ENCODE measurements at regions not wholly inside any gene's neighbourhood (a gene's known extent, or its start where the extent isn't known, plus 50 kb on each side); places are given as distances from the start of the nearest gene placed in this dataset.

DNA sequence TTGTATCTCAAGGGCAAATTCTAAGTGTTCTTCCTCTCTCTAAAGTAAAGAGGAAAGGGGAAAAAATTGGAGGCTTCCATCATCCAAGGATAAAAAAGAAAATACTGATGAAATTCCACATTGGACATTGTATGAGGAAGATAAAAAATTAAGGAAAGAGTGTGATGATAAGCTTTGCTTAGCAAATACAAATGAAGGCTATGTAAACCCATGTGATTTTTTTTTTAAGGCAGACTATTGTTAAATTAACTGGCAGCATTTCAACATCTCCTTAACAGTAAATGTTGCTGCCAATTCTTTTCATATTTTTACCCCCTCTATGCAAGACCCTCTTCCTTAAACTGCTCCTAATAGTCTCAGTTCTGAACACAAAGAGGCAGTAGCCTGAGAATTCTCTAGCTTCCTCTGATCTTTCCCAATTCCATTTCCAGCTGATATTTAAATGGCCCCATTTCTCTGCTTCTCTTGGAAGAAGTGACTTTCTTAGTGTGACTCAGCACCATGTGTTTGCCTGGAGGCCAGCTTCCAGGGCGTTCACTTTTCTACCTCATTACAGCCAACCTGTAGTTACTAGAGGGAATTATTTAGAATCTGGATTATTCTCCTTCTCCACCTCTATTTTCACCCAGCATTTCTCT, 159.7 kb downstream of the TLE1 start:
- H3K4me1 Mint-ChIP-seq: peaks cover 15 to 25% of the 10 kb centered on the region in 2 experiments
- H3K23ac ChIP-seq (ENCODE audit: insufficient read length, low read depth, low read length): no peak overlapping the region
- no peak overlapping the region for H2BK15ac ChIP-seq (ENCODE audit: low read depth, low read length)
- H3K14ac ChIP-seq (ENCODE audit: insufficient read depth, low read length): no peak overlapping the region
- H3K79me2 ChIP-seq (ENCODE audit: insufficient read depth, low read length): no peaks in the 10 kb centered on the region
- H3K9ac ChIP-seq (ENCODE audit: extremely low read depth, insufficient read length, low read length): no peak overlapping the region
- no peak overlapping the region for H4K8ac ChIP-seq (replicated peaks; ENCODE audit: insufficient read length, low read depth, low read length)
- no peaks in the 10 kb centered on the region for H3K9me3 Mint-ChIP-seq
- no peaks in the 10 kb centered on the region for H3K79me1 ChIP-seq (ENCODE audit: insufficient read depth, low read depth, low read length, poor library complexity, severe bottlenecking)
- H3K27me3 Mint-ChIP-seq (ENCODE audit: low read depth): no peaks in the 10 kb centered on the region
- H2BK120ac ChIP-seq (ENCODE audit: low read depth, low read length, poor library complexity, severe bottlenecking): no peak overlapping the region
- H3K4ac ChIP-seq (ENCODE audit: low read depth, low read length): no peak overlapping the region
- no peaks in the 10 kb centered on the region for H3K23me2 ChIP-seq (ENCODE audit: insufficient read length, low read depth, low read length, poor library complexity, severe bottlenecking)
- no peak overlapping the region for H4K5ac ChIP-seq (ENCODE audit: insufficient read length, low read depth, low read length)
- no peak overlapping the region for H2BK12ac ChIP-seq (ENCODE audit: insufficient read length, low read depth, low read length)
- TF ChIP-seq, protein P1, sequence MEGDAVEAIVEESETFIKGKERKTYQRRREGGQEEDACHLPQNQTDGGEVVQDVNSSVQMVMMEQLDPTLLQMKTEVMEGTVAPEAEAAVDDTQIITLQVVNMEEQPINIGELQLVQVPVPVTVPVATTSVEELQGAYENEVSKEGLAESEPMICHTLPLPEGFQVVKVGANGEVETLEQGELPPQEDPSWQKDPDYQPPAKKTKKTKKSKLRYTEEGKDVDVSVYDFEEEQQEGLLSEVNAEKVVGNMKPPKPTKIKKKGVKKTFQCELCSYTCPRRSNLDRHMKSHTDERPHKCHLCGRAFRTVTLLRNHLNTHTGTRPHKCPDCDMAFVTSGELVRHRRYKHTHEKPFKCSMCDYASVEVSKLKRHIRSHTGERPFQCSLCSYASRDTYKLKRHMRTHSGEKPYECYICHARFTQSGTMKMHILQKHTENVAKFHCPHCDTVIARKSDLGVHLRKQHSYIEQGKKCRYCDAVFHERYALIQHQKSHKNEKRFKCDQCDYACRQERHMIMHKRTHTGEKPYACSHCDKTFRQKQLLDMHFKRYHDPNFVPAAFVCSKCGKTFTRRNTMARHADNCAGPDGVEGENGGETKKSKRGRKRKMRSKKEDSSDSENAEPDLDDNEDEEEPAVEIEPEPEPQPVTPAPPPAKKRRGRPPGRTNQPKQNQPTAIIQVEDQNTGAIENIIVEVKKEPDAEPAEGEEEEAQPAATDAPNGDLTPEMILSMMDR (conservative IDR thresholded peaks at IDR 0.05): no peak
- no peak for DNase-seq
- H3K36me3 Mint-ChIP-seq (ENCODE audit: insufficient read depth in 1 of 3, low read depth in 3 of 3): no peaks in the 10 kb centered on the region
- H3K18ac ChIP-seq (ENCODE audit: insufficient read length, low read depth, low read length): no peak overlapping the region
- H2AK5ac ChIP-seq (ENCODE audit: insufficient read length, low read length): no peak overlapping the region
- no peak overlapping the region for H3T11ph ChIP-seq (ENCODE audit: low read length)
- H3K27ac ChIP-seq (ENCODE audit: insufficient read length, low read depth, low read length): no peak overlapping the region
- no peaks in the 10 kb centered on the region for H3K27me3 ChIP-seq (ENCODE audit: insufficient read depth, low read length)
- H2AFZ ChIP-seq (ENCODE audit: low read length): no peak overlapping the region
- H3K27ac Mint-ChIP-seq: no peak overlapping the region
- no peak overlapping the region for H2BK5ac ChIP-seq (ENCODE audit: insufficient read length, low read length)
- no CpG with 5 or more reads among the region's 1 CpG for WGBS (ENCODE audit: extremely low coverage, insufficient read length, low lambda C conversion rate)
- no peak overlapping the region for H4K91ac ChIP-seq (ENCODE audit: insufficient read length, low read depth, low read length)
- no peaks in the 10 kb centered on the region for H4K20me1 ChIP-seq (ENCODE audit: control insufficient read depth, insufficient read depth, insufficient read length)
- H3K4me2 ChIP-seq (ENCODE audit: insufficient read depth, insufficient read length, low read length): no peak overlapping the region
- no peak overlapping the region for H3K56ac ChIP-seq (ENCODE audit: insufficient read length, low read depth, low read length)
- no peak overlapping the region for H2BK20ac ChIP-seq (ENCODE audit: low read depth, low read length, poor library complexity, severe bottlenecking)
- H3K4me3 Mint-ChIP-seq: no peak overlapping the region
- H3K4me1 ChIP-seq (ENCODE audit: insufficient read depth, low read length): no peaks in the 10 kb centered on the region
- no peaks in the 10 kb centered on the region for H3K9me3 ChIP-seq (ENCODE audit: control insufficient read depth, low read depth, low read length)

Data from H9 (cell line).